ENCODE measurements at regions not wholly inside any gene's neighbourhood (a gene's known extent, or its start where the extent isn't known, plus 50 kb on each side); places are given as distances from the start of the nearest gene placed in this dataset.
"Not testable (repeated sequence)": the region's sequence is repeated elsewhere in the genome, so short reads cannot be mapped to it uniquely, and the experiment has no call there.

DNA sequence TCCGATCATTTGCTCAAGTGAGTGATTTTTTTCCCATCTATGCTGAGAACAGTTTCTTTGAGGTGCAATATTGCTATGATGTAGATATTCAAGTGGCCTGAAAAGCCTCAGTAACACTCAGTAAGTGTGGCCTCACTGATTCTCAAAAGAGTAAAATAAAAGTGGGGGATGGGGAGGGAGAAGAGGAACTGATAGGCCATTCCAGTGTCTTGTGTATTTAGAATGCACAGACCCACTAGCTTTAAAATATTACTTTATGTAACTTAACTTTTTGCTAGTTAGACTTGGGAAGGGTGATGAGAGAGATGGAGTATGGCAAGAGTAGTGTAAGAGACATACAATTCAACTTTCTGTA is 79.5 kb upstream of the ZNF608 start:
- H3K9me3 Mint-ChIP-seq: peaks cover 3% of the 10 kb centered on the region
- DNase-seq (ENCODE audit: low spot score in 2 of 2, unreplicated experiment in 2 of 2): no peak
- no peaks in the 10 kb centered on the region for H3K36me3 Mint-ChIP-seq
- H3K4me1 Mint-ChIP-seq: peaks cover 23% of the 10 kb centered on the region
- no peak overlapping the region for H3K4me3 Mint-ChIP-seq
- TF ChIP-seq, protein P1, sequence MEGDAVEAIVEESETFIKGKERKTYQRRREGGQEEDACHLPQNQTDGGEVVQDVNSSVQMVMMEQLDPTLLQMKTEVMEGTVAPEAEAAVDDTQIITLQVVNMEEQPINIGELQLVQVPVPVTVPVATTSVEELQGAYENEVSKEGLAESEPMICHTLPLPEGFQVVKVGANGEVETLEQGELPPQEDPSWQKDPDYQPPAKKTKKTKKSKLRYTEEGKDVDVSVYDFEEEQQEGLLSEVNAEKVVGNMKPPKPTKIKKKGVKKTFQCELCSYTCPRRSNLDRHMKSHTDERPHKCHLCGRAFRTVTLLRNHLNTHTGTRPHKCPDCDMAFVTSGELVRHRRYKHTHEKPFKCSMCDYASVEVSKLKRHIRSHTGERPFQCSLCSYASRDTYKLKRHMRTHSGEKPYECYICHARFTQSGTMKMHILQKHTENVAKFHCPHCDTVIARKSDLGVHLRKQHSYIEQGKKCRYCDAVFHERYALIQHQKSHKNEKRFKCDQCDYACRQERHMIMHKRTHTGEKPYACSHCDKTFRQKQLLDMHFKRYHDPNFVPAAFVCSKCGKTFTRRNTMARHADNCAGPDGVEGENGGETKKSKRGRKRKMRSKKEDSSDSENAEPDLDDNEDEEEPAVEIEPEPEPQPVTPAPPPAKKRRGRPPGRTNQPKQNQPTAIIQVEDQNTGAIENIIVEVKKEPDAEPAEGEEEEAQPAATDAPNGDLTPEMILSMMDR (IDR thresholded peaks at IDR 0.05; ENCODE audit: unreplicated experiment): no peak
- no peaks in the 10 kb centered on the region for H3K27me3 Mint-ChIP-seq (ENCODE audit: low read depth)
- H3K27ac Mint-ChIP-seq: no peak overlapping the region

DNA sequence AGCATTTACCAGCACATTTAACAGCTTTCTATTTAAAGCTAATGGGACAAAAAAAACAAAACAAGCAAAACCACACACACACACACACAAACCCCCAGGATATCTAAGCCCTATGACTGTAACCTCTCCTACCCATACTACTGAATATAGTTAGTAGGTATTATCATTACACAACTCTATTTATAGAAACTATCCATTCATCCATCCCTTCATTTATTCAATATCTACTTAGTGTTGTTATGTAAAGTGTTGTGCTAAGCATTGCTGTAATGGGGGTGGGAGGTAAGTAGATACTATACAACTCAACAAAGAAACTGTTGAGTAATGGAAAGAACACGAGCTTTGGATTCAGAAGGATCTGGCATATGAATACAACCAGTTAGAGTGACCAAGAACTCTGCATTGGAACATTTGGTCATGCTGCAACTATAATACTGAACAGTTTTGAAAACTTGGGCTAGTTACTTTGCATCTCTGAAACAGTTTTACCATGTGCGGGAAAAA is 82.3 kb upstream of the ZNF608 start:
- TF ChIP-seq, protein P1 (IDR thresholded peaks at IDR 0.05; ENCODE audit: unreplicated experiment): no peak
- Mint-ChIP-seq H3K4me1 (peaks cover 15% of the 10 kb centered on the region), H3K36me3 (peaks cover 1% of the 10 kb centered on the region), H3K27me3 (ENCODE audit: low read depth) (no peaks in the 10 kb centered on the region), H3K27ac (no peak overlapping the region), H3K9me3 (peaks cover 16% of the 10 kb centered on the region), H3K4me3 (no peak overlapping the region)
- no peak for DNase-seq (ENCODE audit: low spot score in 2 of 2, unreplicated experiment in 2 of 2)

DNA sequence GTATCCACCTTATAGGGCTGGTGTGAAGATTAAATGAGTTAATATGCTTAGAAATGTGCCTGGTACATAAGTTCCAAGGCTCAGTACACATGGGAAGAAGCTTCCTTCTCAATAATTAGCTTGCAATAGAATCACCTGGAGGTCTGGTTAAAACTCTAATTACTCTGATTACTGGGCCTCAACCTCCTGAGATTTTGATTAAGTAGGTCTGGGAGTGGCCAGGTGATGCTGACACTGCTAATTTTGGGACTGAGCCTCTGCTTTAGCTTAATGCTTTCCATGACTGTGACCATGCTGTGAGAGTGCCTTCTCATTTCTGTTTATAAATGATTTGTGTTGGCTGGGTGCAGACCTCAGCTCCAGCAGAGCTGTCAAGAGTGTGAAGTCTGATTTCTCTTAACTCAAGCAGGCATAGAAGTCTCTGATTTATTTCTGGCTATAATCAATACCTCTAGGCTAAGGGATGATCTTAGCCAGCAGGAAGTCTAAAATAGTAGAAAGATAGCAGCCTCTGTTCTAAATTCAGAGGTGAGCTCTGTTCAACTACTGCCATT is 85.3 kb upstream of the ZNF608 start:
- H3K4me1 Mint-ChIP-seq: no peaks in the 10 kb centered on the region
- H3K4me3 Mint-ChIP-seq: no peak overlapping the region
- peaks cover 42% of the 10 kb centered on the region for H3K9me3 Mint-ChIP-seq
- H3K36me3 Mint-ChIP-seq: peaks cover 9% of the 10 kb centered on the region
- H3K27ac Mint-ChIP-seq: no peak overlapping the region
- no peaks in the 10 kb centered on the region for H3K27me3 Mint-ChIP-seq (ENCODE audit: low read depth)
- TF ChIP-seq, protein P1 (IDR thresholded peaks at IDR 0.05; ENCODE audit: unreplicated experiment): no peak
- DNase-seq (ENCODE audit: low spot score in 2 of 2, unreplicated experiment in 2 of 2): no peak

DNA sequence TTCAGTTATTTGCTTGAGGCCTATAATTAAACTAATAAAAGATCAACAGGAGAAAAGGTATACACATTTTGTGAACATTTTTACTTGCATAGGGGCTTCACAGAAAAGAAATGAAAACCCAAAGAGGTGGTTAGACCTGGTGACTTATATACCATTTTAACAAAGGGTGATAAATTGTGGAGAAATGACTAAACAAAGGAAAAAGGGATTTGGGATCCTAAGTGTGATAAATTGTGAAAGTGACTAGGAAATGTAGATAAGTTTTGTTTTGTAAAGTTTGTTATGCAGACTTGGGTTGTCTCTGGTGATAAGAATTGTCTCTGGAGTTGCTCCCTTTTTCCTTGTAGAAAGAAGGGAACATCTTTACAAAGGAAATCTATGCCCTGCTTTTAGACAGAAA is 86.1 kb upstream of the ZNF608 start:
- TF ChIP-seq, protein P1 (IDR thresholded peaks at IDR 0.05; ENCODE audit: unreplicated experiment): no peak
- H3K27ac Mint-ChIP-seq: no peak overlapping the region
- peaks cover 44% of the 10 kb centered on the region for H3K9me3 Mint-ChIP-seq
- H3K4me1 Mint-ChIP-seq: no peaks in the 10 kb centered on the region
- no peak for DNase-seq (ENCODE audit: low spot score in 2 of 2, unreplicated experiment in 2 of 2)
- H3K4me3 Mint-ChIP-seq: no peak overlapping the region
- H3K36me3 Mint-ChIP-seq: peaks cover 9% of the 10 kb centered on the region
- no peaks in the 10 kb centered on the region for H3K27me3 Mint-ChIP-seq (ENCODE audit: low read depth)

DNA sequence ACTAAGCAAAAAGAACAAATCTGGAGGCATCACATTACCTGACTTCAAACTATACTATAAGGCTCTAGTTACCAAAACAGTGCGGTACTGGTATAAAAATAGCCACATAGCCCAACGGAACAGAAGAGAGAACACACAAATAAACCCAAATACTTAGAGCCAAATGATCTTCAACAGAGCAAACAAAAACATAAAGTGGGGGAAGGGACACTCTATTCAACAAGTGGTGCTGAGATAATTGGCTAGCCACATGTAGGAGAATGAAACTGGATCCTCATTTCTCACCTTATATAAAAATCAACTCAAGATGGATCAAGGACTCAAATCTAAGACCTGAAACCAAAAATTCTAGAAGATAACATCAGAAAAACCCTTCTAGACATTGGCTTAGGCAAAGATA is 89.9 kb upstream of the ZNF608 start:
- Mint-ChIP-seq H3K4me1 (peaks cover 13% of the 10 kb centered on the region), H3K9me3 (peaks cover 44% of the 10 kb centered on the region)
- DNase-seq (ENCODE audit: low spot score in 2 of 2, unreplicated experiment in 2 of 2); H3K36me3 Mint-ChIP-seq; H3K4me3 Mint-ChIP-seq; H3K27ac Mint-ChIP-seq; H3K27me3 Mint-ChIP-seq (ENCODE audit: low read depth): not testable (repeated sequence)

DNA sequence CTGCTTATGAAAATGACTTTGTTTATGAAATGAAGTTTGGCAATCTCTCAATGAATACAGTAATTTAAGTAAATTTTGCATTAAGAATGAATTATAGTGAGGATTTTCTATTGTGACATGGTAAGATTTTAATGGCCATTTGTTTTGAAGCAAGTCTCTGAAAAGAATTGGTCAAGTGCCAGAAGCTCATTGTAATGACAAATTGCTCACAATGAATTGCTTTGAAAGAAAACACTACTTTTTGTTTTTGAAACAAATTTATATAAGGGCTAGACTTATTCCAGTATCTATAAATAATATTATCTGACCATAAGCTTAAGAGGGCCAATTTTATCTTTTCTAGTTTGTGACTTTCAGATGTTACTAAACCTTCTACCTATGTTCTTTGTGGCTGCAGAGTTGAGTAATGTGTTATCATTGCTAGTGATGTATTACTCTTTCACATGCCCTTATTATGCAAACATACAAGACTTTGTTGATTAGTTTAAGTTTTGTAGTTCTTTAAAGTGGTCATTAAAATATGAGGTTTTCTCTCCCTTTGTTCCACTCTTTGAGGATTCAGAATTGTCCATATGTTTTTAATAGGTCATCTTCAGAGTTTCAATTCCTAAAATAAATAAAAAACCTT is 93.0 kb upstream of the ZNF608 start:
- Mint-ChIP-seq H3K27me3 (ENCODE audit: low read depth) (no peaks in the 10 kb centered on the region), H3K4me3 (no peak overlapping the region), H3K9me3 (peaks cover 21% of the 10 kb centered on the region), H3K36me3 (peaks cover 8% of the 10 kb centered on the region), H3K4me1 (peaks cover 18% of the 10 kb centered on the region), H3K27ac (peak overlapping the region; percentile 5)
- TF ChIP-seq, protein P1 (IDR thresholded peaks at IDR 0.05; ENCODE audit: unreplicated experiment): no peak
- DNase-seq (ENCODE audit: low spot score in 2 of 2, unreplicated experiment in 2 of 2): no peak
